ENCODE measurements at regions not wholly inside any gene's neighbourhood (a gene's known extent, or its start where the extent isn't known, plus 50 kb on each side); places are given as distances from the start of the nearest gene placed in this dataset.

DNA sequence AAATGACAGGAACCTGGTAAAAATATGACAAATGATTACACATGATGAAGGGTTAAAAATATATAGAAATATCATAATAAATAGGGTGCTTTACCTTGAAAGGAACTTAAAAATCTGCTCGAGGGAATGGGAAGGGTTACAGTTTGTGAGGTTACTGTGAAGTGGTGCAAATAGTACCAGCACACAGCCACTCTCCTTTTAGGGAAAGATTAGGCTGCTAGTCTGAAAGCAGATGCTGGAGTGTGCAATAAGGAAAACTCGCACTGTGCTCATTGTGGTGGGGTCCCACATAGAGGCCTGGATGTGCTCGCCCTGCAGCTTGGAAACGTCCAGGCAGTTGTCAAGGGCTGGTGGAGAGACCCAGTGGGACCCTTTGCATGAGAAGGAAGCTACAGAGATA is 145.9 kb upstream of the TBX20 start:
- H3K27me3 ChIP-seq (ENCODE audit: insufficient read depth, low read depth, low read length) = no peaks in the 10 kb centered on the region

DNA sequence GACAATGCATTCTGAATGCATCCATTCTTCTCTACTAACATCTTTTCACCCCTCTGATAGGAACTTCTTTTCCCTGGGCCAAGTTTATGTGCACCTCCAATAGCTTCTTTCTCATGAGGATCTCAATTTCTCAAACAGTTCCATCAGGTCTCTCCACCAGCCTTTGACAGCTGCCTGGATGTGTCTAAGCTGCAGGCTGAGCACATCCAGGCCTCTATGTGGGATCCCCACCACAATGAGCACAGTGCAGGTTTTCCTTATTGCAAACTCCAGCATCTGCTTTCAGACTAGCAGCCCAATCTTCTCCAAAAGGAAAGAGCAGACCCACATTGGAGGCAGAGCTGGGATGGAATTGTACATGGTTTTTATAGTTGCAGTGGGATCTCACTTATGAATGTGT is 145.3 kb upstream of the TBX20 start:
- Histone ChIP-seq H3K4me3 (ENCODE audit: low read length) (no peak overlapping the region), H3F3A (ENCODE audit: insufficient read depth, low read length, poor library complexity, severe bottlenecking) (no peaks in the 10 kb centered on the region), H3K9me2 (ENCODE audit: insufficient read depth, low read length) (no peaks in the 10 kb centered on the region), H3K9me3 (ENCODE audit: low read length) (no peaks in the 10 kb centered on the region), H4K20me1 (ENCODE audit: insufficient read depth) (no peaks in the 10 kb centered on the region), H2AFZ (ENCODE audit: low read depth, low read length) (no peak overlapping the region), H3K9ac (ENCODE audit: low read length) (no peak overlapping the region), H3K36me3 (ENCODE audit: insufficient read depth, low read length) (no peaks in the 10 kb centered on the region), H3K4me2 (ENCODE audit: low read length) (no peak overlapping the region), H3K27me3 (ENCODE audit: insufficient read depth, low read depth, low read length) (no peaks in the 10 kb centered on the region), H3K79me2 (replicated peaks; ENCODE audit: insufficient read depth, low read length) (no peaks in the 10 kb centered on the region), H3K27ac (ENCODE audit: low read length) (no peak overlapping the region)
- TF ChIP-seq SMC3 (conservative IDR thresholded peaks at IDR 0.05; ENCODE audit: poor library complexity) = no peak
- TF ChIP-seq TAF1 (IDR thresholded peaks at IDR 0.05; ENCODE audit: low read depth) = no peak
- no peak for TF ChIP-seq EZH2 (IDR thresholded peaks at IDR 0.05; ENCODE audit: borderline replicate concordance, insufficient read depth, low read length, poor library complexity, severe bottlenecking)
- TF ChIP-seq EP300 (conservative IDR thresholded peaks at IDR 0.05; ENCODE audit: poor library complexity, severe bottlenecking) = no peak
- no peak for TF ChIP-seq POLR2AphosphoS5 (IDR thresholded peaks at IDR 0.05)
- TF ChIP-seq, protein P1, sequence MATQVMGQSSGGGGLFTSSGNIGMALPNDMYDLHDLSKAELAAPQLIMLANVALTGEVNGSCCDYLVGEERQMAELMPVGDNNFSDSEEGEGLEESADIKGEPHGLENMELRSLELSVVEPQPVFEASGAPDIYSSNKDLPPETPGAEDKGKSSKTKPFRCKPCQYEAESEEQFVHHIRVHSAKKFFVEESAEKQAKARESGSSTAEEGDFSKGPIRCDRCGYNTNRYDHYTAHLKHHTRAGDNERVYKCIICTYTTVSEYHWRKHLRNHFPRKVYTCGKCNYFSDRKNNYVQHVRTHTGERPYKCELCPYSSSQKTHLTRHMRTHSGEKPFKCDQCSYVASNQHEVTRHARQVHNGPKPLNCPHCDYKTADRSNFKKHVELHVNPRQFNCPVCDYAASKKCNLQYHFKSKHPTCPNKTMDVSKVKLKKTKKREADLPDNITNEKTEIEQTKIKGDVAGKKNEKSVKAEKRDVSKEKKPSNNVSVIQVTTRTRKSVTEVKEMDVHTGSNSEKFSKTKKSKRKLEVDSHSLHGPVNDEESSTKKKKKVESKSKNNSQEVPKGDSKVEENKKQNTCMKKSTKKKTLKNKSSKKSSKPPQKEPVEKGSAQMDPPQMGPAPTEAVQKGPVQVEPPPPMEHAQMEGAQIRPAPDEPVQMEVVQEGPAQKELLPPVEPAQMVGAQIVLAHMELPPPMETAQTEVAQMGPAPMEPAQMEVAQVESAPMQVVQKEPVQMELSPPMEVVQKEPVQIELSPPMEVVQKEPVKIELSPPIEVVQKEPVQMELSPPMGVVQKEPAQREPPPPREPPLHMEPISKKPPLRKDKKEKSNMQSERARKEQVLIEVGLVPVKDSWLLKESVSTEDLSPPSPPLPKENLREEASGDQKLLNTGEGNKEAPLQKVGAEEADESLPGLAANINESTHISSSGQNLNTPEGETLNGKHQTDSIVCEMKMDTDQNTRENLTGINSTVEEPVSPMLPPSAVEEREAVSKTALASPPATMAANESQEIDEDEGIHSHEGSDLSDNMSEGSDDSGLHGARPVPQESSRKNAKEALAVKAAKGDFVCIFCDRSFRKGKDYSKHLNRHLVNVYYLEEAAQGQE (IDR thresholded peaks at IDR 0.05; ENCODE audit: borderline replicate concordance) = no peak
- TF ChIP-seq RAD21 (conservative IDR thresholded peaks at IDR 0.05) = no peak
- no peak for TF ChIP-seq MXI1 (conservative IDR thresholded peaks at IDR 0.05; ENCODE audit: poor library complexity, severe bottlenecking)
- TF ChIP-seq, protein P2, sequence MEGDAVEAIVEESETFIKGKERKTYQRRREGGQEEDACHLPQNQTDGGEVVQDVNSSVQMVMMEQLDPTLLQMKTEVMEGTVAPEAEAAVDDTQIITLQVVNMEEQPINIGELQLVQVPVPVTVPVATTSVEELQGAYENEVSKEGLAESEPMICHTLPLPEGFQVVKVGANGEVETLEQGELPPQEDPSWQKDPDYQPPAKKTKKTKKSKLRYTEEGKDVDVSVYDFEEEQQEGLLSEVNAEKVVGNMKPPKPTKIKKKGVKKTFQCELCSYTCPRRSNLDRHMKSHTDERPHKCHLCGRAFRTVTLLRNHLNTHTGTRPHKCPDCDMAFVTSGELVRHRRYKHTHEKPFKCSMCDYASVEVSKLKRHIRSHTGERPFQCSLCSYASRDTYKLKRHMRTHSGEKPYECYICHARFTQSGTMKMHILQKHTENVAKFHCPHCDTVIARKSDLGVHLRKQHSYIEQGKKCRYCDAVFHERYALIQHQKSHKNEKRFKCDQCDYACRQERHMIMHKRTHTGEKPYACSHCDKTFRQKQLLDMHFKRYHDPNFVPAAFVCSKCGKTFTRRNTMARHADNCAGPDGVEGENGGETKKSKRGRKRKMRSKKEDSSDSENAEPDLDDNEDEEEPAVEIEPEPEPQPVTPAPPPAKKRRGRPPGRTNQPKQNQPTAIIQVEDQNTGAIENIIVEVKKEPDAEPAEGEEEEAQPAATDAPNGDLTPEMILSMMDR (IDR thresholded peaks at IDR 0.05; ENCODE audit: poor library complexity, severe bottlenecking) = no peak

More for the DNA sequence above, 145.9 kb upstream of the TBX20 start:
- Histone ChIP-seq H4K20me1 (ENCODE audit: insufficient read depth) (no peaks in the 10 kb centered on the region), H3K4me3 (ENCODE audit: low read length) (no peak overlapping the region), H2AFZ (ENCODE audit: low read depth, low read length) (no peak overlapping the region), H3K27ac (ENCODE audit: low read length) (no peak overlapping the region), H3K9ac (ENCODE audit: low read length) (no peak overlapping the region), H3K36me3 (ENCODE audit: insufficient read depth, low read length) (no peaks in the 10 kb centered on the region), H3K79me2 (replicated peaks; ENCODE audit: insufficient read depth, low read length) (no peaks in the 10 kb centered on the region), H3K4me2 (ENCODE audit: low read length) (no peak overlapping the region), H3K9me3 (ENCODE audit: low read length) (no peaks in the 10 kb centered on the region), H3K9me2 (ENCODE audit: insufficient read depth, low read length) (no peaks in the 10 kb centered on the region), H3F3A (ENCODE audit: insufficient read depth, low read length, poor library complexity, severe bottlenecking) (no peaks in the 10 kb centered on the region)
- TF ChIP-seq, protein P2 (IDR thresholded peaks at IDR 0.05; ENCODE audit: poor library complexity, severe bottlenecking) = no peak
- TF ChIP-seq, protein P1 (IDR thresholded peaks at IDR 0.05; ENCODE audit: borderline replicate concordance) = no peak
- TF ChIP-seq EZH2 (IDR thresholded peaks at IDR 0.05; ENCODE audit: borderline replicate concordance, insufficient read depth, low read length, poor library complexity, severe bottlenecking) (no peak), MXI1 (conservative IDR thresholded peaks at IDR 0.05; ENCODE audit: poor library complexity, severe bottlenecking) (no peak), SMC3 (conservative IDR thresholded peaks at IDR 0.05; ENCODE audit: poor library complexity) (no peak), RAD21 (conservative IDR thresholded peaks at IDR 0.05) (no peak), POLR2AphosphoS5 (IDR thresholded peaks at IDR 0.05) (no peak), TAF1 (IDR thresholded peaks at IDR 0.05; ENCODE audit: low read depth) (no peak), EP300 (conservative IDR thresholded peaks at IDR 0.05; ENCODE audit: poor library complexity, severe bottlenecking) (no peak)
